SK-N-MC (cell line): ENCODE measurements at regions not wholly inside any gene's neighbourhood (a gene's known extent, or its start where the extent isn't known, plus 50 kb on each side); places are given as distances from the start of the nearest gene placed in this dataset.

Experiments
- FOXP2 ChIP-seq: optimal IDR thresholded peaks from 2 replicates; pipeline ENCODE3; 2011; ENCODE audit warnings: mild to moderate bottlenecking, moderate library complexity; ENCODE audit not compliant: insufficient read depth; ENCODE audit errors: extremely low read length, control extremely low read depth
- POLR2AphosphoS5 ChIP-seq: IDR thresholded peaks from 2 replicates; pipeline ENCODE4 v1.6.1; 2012; ENCODE audit warnings: mild to moderate bottlenecking, low read depth, low read length, borderline replicate concordance

DNA sequence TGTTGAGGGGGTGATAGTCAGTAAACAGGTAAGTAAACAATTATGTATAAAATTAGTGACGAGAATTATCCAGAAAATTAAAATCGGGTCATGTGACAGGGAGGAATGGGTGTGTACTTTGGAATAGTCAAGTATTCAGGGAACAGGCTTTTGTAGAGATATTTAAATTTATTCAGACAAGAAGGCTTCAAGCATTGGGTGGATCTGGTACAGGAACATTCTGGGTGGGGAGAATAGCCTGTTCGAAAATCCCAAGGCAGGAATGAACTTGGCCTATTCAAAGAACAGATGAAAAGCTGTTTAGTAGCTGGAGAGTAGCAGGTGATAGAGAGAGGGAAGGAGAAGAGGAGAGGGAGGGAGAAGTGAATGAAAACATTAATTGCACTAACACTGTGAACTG lies 448.9 kb upstream of the FZD8 start:
- TF ChIP-seq POLR2AphosphoS5 (no peak), FOXP2 (no peak)
